Panc1 (cell line): ENCODE measurements at regions not wholly inside any gene's neighbourhood (a gene's known extent, or its start where the extent isn't known, plus 50 kb on each side); places are given as distances from the start of the nearest gene placed in this dataset.

Experiments used
- ATAC-seq: fragments of 200-7000 bp; cut with Tn5 transposase; 2 replicates; pipeline ENCODE4 v1.9.1; 2020; ENCODE audit warnings: mild to moderate bottlenecking, moderate library complexity
- BruUV-seq: library from RNA; stranded (reverse); fragments of 400-500 nt; replicated peaks from 2 replicates; lab custom pipeline; 2021; lab: Mats Ljungman, UMichigan
- CTCF ChIA-PET: fragments of 300-600 bp; sonication (Branson Sonifier 250); formaldehyde crosslinking; loops from one replicate; lab custom pipeline; 2022; ENCODE audit warnings: antibody characterized with exemption; lab: Charles Lee
- POLR2A ChIA-PET: fragments of 300-600 bp; sonication (Branson Sonifier 250); formaldehyde crosslinking; loops from one replicate; lab custom pipeline; 2022; ENCODE audit warnings: antibody characterized with exemption; lab: Charles Lee
- DNase-seq: peaks from one replicate; pipeline ENCODE4 v3.0.0-alpha.2; 2010; ENCODE audit warnings: low read depth, low spot score
- H3K27ac ChIP-seq: 2 replicates; pipeline ENCODE4 v1.5.1; 2011; ENCODE audit warnings: mild to moderate bottlenecking, low read length, inconsistent platforms
- H3K27me3 ChIP-seq: fragments of 200-500 bp; sonication (Bioruptor generic); 2 replicates; pipeline ENCODE4 v1.6.0; 2014; ENCODE audit warnings: low read length, inconsistent platforms; ENCODE audit not compliant: control insufficient read depth, insufficient read depth
- H3K36me3 ChIP-seq: fragments of 200-500 bp; sonication (Bioruptor generic); 2 replicates; pipeline ENCODE4 v1.5.1; 2014; ENCODE audit warnings: inconsistent platforms, mild to moderate bottlenecking, low read length, moderate library complexity; ENCODE audit not compliant: control insufficient read depth, insufficient read depth
- H3K4me1 ChIP-seq: 2 replicates; pipeline ENCODE4 v1.5.1; 2011; ENCODE audit warnings: inconsistent platforms, mild to moderate bottlenecking, low read length, moderate library complexity; ENCODE audit not compliant: control insufficient read depth, insufficient read depth
- H3K4me3 ChIP-seq, 2 experiments: 2 replicates each; pipeline ENCODE4 v1.5.1; 2011 to 2012; ENCODE audit warnings: low read depth in 2 of 2, low read length in 2 of 2, mild to moderate bottlenecking in 2 of 2, inconsistent platforms in 1 of 2, moderate library complexity in 1 of 2
- H3K9me3 ChIP-seq: fragments of 200-500 bp; sonication (Bioruptor generic); 2 replicates; pipeline ENCODE4 v1.5.1; 2014; ENCODE audit warnings: low read depth, mild to moderate bottlenecking, inconsistent platforms, low read length, moderate library complexity; ENCODE audit not compliant: control insufficient read depth, insufficient read depth
- POLR2AphosphoS5 ChIP-seq: IDR thresholded peaks from 2 replicates; pipeline ENCODE4 v1.6.1; 2012; ENCODE audit warnings: mild to moderate bottlenecking, low read depth, low read length, moderate library complexity
- SIN3A ChIP-seq: IDR thresholded peaks from 2 replicates; pipeline ENCODE4 v1.6.1; 2012; ENCODE audit warnings: low read depth, mild to moderate bottlenecking, low read length, moderate library complexity, borderline replicate concordance; ENCODE audit not compliant: insufficient read depth
- TCF7L2 ChIP-seq: IDR thresholded peaks from 2 replicates; pipeline ENCODE4 v1.6.1; 2011; ENCODE audit warnings: mild to moderate bottlenecking, low read depth, low read length, inconsistent platforms
- in situ Hi-C: cut with HindIII; loops from 2 replicates; pipeline ENCODE4 v1.10.0; 2016; ENCODE audit warnings: low sequenced_read_pairs, low pct_unique_long_range_greater_than_20kb
- intact Hi-C: fragments of 100-400 bp; cut with micrococcal nuclease; formaldehyde crosslinking; loops from one replicate; pipeline ENCODE4 v1.10.0; 2022; ENCODE audit not compliant: unreplicated experiment
- TF ChIP-seq, protein P1 (sequence below), 2 experiments: IDR thresholded peaks; 2 replicates each; pipeline ENCODE4 v1.6.1; 2011 to 2012; ENCODE audit warnings: low read depth in 2 of 2, control low read depth in 1 of 2, low read length in 1 of 2, mild to moderate bottlenecking in 1 of 2, moderate library complexity in 1 of 2; ENCODE audit not compliant: insufficient read depth in 1 of 2
- TF ChIP-seq, protein P2 (sequence below): fragments of 450-650 bp; IDR thresholded peaks from 2 replicates; pipeline ENCODE4 v1.5.1; 2017; ENCODE audit warnings: mild to moderate bottlenecking

DNA sequence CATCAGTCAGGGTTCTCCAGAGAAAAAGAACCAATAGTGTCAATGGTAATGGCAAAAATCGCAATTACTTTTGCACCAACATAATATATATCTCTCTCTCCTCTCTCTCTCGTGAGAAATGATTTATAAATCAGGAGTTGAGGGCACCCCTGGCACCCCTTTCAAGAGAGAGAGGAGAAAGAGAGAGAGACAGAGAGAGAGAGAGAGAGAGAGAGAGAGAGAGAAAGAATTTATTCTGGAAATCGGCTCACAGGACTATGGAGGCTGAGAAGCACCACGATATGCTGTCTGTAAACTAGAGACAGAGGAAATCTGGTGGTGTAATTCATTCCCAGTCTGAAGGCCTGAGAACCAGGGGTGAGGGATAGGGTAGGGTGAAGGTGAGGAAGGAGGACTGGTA, 201.9 kb upstream of the MAP3K7 start:
- TF ChIP-seq, protein P1, sequence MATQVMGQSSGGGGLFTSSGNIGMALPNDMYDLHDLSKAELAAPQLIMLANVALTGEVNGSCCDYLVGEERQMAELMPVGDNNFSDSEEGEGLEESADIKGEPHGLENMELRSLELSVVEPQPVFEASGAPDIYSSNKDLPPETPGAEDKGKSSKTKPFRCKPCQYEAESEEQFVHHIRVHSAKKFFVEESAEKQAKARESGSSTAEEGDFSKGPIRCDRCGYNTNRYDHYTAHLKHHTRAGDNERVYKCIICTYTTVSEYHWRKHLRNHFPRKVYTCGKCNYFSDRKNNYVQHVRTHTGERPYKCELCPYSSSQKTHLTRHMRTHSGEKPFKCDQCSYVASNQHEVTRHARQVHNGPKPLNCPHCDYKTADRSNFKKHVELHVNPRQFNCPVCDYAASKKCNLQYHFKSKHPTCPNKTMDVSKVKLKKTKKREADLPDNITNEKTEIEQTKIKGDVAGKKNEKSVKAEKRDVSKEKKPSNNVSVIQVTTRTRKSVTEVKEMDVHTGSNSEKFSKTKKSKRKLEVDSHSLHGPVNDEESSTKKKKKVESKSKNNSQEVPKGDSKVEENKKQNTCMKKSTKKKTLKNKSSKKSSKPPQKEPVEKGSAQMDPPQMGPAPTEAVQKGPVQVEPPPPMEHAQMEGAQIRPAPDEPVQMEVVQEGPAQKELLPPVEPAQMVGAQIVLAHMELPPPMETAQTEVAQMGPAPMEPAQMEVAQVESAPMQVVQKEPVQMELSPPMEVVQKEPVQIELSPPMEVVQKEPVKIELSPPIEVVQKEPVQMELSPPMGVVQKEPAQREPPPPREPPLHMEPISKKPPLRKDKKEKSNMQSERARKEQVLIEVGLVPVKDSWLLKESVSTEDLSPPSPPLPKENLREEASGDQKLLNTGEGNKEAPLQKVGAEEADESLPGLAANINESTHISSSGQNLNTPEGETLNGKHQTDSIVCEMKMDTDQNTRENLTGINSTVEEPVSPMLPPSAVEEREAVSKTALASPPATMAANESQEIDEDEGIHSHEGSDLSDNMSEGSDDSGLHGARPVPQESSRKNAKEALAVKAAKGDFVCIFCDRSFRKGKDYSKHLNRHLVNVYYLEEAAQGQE (IDR thresholded peaks at IDR 0.05; ENCODE audit: insufficient read depth in 1 of 2, low read depth in 2 of 2, low read length in 1 of 2), result no peak
- TF ChIP-seq, protein P2, sequence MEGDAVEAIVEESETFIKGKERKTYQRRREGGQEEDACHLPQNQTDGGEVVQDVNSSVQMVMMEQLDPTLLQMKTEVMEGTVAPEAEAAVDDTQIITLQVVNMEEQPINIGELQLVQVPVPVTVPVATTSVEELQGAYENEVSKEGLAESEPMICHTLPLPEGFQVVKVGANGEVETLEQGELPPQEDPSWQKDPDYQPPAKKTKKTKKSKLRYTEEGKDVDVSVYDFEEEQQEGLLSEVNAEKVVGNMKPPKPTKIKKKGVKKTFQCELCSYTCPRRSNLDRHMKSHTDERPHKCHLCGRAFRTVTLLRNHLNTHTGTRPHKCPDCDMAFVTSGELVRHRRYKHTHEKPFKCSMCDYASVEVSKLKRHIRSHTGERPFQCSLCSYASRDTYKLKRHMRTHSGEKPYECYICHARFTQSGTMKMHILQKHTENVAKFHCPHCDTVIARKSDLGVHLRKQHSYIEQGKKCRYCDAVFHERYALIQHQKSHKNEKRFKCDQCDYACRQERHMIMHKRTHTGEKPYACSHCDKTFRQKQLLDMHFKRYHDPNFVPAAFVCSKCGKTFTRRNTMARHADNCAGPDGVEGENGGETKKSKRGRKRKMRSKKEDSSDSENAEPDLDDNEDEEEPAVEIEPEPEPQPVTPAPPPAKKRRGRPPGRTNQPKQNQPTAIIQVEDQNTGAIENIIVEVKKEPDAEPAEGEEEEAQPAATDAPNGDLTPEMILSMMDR, result no peak
- TF ChIP-seq SIN3A, result no peak
- TF ChIP-seq POLR2AphosphoS5, result no peak
- no peak for TF ChIP-seq TCF7L2
- DNase-seq (no peak), ATAC-seq (no peak)
- H3K9me3 ChIP-seq, result no peaks in the 10 kb centered on the region
- H3K4me1 ChIP-seq, result no peaks in the 10 kb centered on the region
- intact Hi-C loops, result no loop called here
- in situ Hi-C loops, result no loop called here
- H3K36me3 ChIP-seq, result no peaks in the 10 kb centered on the region
- no peaks in the 10 kb centered on the region; the same call in 1 of the 2 replicates for H3K27me3 ChIP-seq
- ChIA-PET POLR2A (no interaction called here), CTCF (no interaction called here)
- no TSS peak for BruUV-seq
- no peak overlapping the region for H3K4me3 ChIP-seq
- H3K27ac ChIP-seq, result no peak overlapping the region

DNA sequence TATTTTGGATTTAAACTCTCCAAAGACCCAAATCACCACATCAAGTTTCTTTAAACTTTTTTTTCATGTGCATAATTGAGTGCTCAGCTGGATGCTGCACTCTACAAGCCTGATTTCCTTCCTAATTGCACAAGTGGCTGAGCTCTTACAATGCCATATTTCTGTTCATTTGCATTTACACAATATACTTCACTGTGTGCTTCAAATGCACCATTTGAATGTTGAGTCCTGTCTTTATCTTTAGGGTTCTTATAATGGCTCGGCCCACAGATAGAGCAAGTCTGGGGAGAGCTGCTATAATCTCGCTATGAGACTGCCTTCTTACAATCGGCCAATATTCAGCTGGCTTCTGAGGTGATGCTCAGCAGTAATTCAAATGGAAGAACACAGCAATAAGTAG, 200.6 kb upstream of the MAP3K7 start:
- TF ChIP-seq TCF7L2 (no peak), POLR2AphosphoS5 (no peak), SIN3A (no peak)
- TF ChIP-seq, protein P2, result no peak
- TF ChIP-seq, protein P1 (IDR thresholded peaks at IDR 0.05; ENCODE audit: insufficient read depth in 1 of 2, low read depth in 2 of 2, low read length in 1 of 2), result no peak
- Histone ChIP-seq H3K27me3 (no peaks in the 10 kb centered on the region), H3K9me3 (no peaks in the 10 kb centered on the region), H3K36me3 (no peaks in the 10 kb centered on the region), H3K4me3 (no peak overlapping the region), H3K27ac (no peak overlapping the region), H3K4me1 (no peaks in the 10 kb centered on the region)
- intact Hi-C loops, result no loop called here
- no TSS peak for BruUV-seq
- ChIA-PET POLR2A (no interaction called here), CTCF (no interaction called here)
- DNase-seq (no peak), ATAC-seq (no peak)
- in situ Hi-C loops, result no loop called here
